Non-pigmented ciliary epithelial cell (primary cell): ENCODE measurements at regions not wholly inside any gene's neighbourhood (a gene's known extent, or its start where the extent isn't known, plus 50 kb on each side); places are given as distances from the start of the nearest gene placed in this dataset.

Experiments used
- DNase-seq: peaks from one replicate; pipeline ENCODE4 v3.0.0-alpha.2; 2010; ENCODE audit warnings: low read depth

GRCh38 chr2:193695367-193695766 is 1500.6 kb upstream of the TMEFF2 start:
- DNase-seq, result no peak

GRCh38 chr2:193693758-193694157 is 1499.0 kb upstream of the TMEFF2 start:
- DNase-seq, result no peak

GRCh38 chr2:193690572-193690971 is 1495.8 kb upstream of the TMEFF2 start:
- DNase-seq, result no peak

GRCh38 chr2:193687195-193687594 is 1492.5 kb upstream of the TMEFF2 start:
- DNase-seq, result no peak

GRCh38 chr2:193679847-193680246 is 1485.1 kb upstream of the TMEFF2 start:
- no peak for DNase-seq

- DNase-seq, result no peak
These were observed 1475.7 kb upstream of the TMEFF2 start for GRCh38 chr2:193670478-193670877.

- DNase-seq, result no peak
These were observed 1474.0 kb upstream of the TMEFF2 start for GRCh38 chr2:193668557-193669323.

- no peak for DNase-seq
These were observed 1433.2 kb upstream of the TMEFF2 start for GRCh38 chr2:193627927-193628272.

- no peak for DNase-seq
These were observed 1432.6 kb upstream of the TMEFF2 start for GRCh38 chr2:193627187-193627926.

- no peak for DNase-seq
These were observed 1413.7 kb upstream of the TMEFF2 start for GRCh38 chr2:193608451-193608850.

- DNase-seq, result no peak
These were observed 1396.1 kb upstream of the TMEFF2 start for GRCh38 chr2:193590831-193591230.

- DNase-seq, result peak; percentile 35
These were observed 1389.8 kb upstream of the TMEFF2 start for GRCh38 chr2:193584522-193584938.

GRCh38 chr2:193583638-193584400 is 1389.1 kb upstream of the TMEFF2 start:
- peak; percentile 9 for DNase-seq

- no peak for DNase-seq
These were observed 1387.1 kb upstream of the TMEFF2 start for GRCh38 chr2:193581807-193582206.

- no peak for DNase-seq
These were observed 1385.6 kb upstream of the TMEFF2 start for GRCh38 chr2:193580176-193580950.

GRCh38 chr2:193566886-193567285 is 1372.2 kb upstream of the TMEFF2 start:
- no peak for DNase-seq

GRCh38 chr2:193566276-193566675 is 1371.5 kb upstream of the TMEFF2 start:
- DNase-seq, result no peak

GRCh38 chr2:193562031-193562430 is 1367.3 kb upstream of the TMEFF2 start:
- no peak for DNase-seq

- DNase-seq, result no peak
These were observed 1366.3 kb upstream of the TMEFF2 start for GRCh38 chr2:193561054-193561453.

GRCh38 chr2:193556766-193557470 is 1362.2 kb upstream of the TMEFF2 start:
- no peak for DNase-seq

- DNase-seq, result no peak
These were observed 1354.9 kb upstream of the TMEFF2 start for GRCh38 chr2:193549661-193550060.
